Neural progenitor cell (in vitro differentiated cells): ENCODE measurements at regions not wholly inside any gene's neighbourhood (a gene's known extent, or its start where the extent isn't known, plus 50 kb on each side); places are given as distances from the start of the nearest gene placed in this dataset.

Experiments
- DNase-seq: peaks from one replicate; pipeline ENCODE4 v3.0.0-alpha.2; 2016; ENCODE audit warnings: low spot score
- H2AFZ ChIP-seq: fragments of 200-600 bp; sonication (generic); replicated peaks from 2 replicates; pipeline ENCODE4 v1.6.1; 2016; ENCODE audit warnings: antibody characterized with exemption
- H3F3A ChIP-seq: fragments of 200-600 bp; sonication (generic); 2 replicates; pipeline ENCODE4 v1.6.1; 2016; ENCODE audit warnings: antibody characterized with exemption, low read depth
- H3K27ac ChIP-seq: fragments of 200-600 bp; sonication (generic); 2 replicates; pipeline ENCODE4 v1.5.1; 2016; ENCODE audit warnings: mild to moderate bottlenecking
- H3K27me3 ChIP-seq: fragments of 200-600 bp; sonication (generic); 2 replicates; pipeline ENCODE4 v1.6.1; 2016; ENCODE audit warnings: mild to moderate bottlenecking, moderate library complexity
- H3K36me3 ChIP-seq: fragments of 200-600 bp; sonication (generic); 2 replicates; pipeline ENCODE4 v1.5.1; 2016
- H3K4me1 ChIP-seq: fragments of 200-600 bp; sonication (generic); 2 replicates; pipeline ENCODE4 v1.6.1; 2016; ENCODE audit warnings: mixed run types
- H3K4me2 ChIP-seq: fragments of 200-600 bp; sonication (generic); 2 replicates; pipeline ENCODE4 v1.6.1; 2016
- H3K4me3 ChIP-seq: fragments of 200-600 bp; sonication (generic); 2 replicates; pipeline ENCODE4 v1.5.1; 2016
- H3K79me2 ChIP-seq: fragments of 200-600 bp; sonication (generic); 2 replicates; pipeline ENCODE4 v1.6.1; 2016; ENCODE audit warnings: low read depth
- H3K9ac ChIP-seq: fragments of 200-600 bp; sonication (generic); 2 replicates; pipeline ENCODE4 v1.6.1; 2016
- H3K9me3 ChIP-seq: fragments of 200-600 bp; sonication (generic); 2 replicates; pipeline ENCODE4 v1.5.1; 2016; ENCODE audit warnings: low read depth
- H4K20me1 ChIP-seq: fragments of 200-600 bp; sonication (generic); 2 replicates; pipeline ENCODE4 v1.6.1; 2016; ENCODE audit warnings: low read depth
- H3K27ac Mint-ChIP-seq: 3 replicates; pipeline ENCODE4 v1.8.0; 2021; ENCODE audit warnings: mixed read lengths
- H3K27me3 Mint-ChIP-seq: 2 replicates; pipeline ENCODE4 v1.8.0; 2022; ENCODE audit warnings: low read depth, mild to moderate bottlenecking, inconsistent platforms, moderate library complexity, mixed read lengths; ENCODE audit not compliant: insufficient read depth
- H3K36me3 Mint-ChIP-seq: 3 replicates; pipeline ENCODE4 v1.8.0; 2021; ENCODE audit warnings: mixed read lengths
- H3K4me1 Mint-ChIP-seq: 3 replicates; pipeline ENCODE4 v1.8.0; 2021; ENCODE audit warnings: mixed read lengths
- H3K4me3 Mint-ChIP-seq: 3 replicates; pipeline ENCODE4 v1.8.0; 2021; ENCODE audit warnings: mild to moderate bottlenecking, moderate library complexity, mixed read lengths
- H3K9me3 Mint-ChIP-seq: 3 replicates; pipeline ENCODE4 v1.8.0; 2020; ENCODE audit warnings: mixed read lengths
- EZH2 ChIP-seq: fragments of 200-600 bp; sonication (generic); IDR thresholded peaks from 2 replicates; pipeline ENCODE4 v1.6.1; 2017; ENCODE audit warnings: antibody characterized with exemption, mild to moderate bottlenecking, moderate library complexity
- EZH2phosphoT487 ChIP-seq: fragments of 200-600 bp; sonication (generic); IDR thresholded peaks from 2 replicates; pipeline ENCODE4 v1.6.1; 2017; ENCODE audit warnings: antibody characterized with exemption
- TF ChIP-seq, protein P1 (sequence below): fragments of 200-600 bp; sonication (generic); IDR thresholded peaks from 2 replicates; pipeline ENCODE4 v1.5.1; 2017; ENCODE audit warnings: antibody characterized with exemption, mild to moderate bottlenecking

DNA sequence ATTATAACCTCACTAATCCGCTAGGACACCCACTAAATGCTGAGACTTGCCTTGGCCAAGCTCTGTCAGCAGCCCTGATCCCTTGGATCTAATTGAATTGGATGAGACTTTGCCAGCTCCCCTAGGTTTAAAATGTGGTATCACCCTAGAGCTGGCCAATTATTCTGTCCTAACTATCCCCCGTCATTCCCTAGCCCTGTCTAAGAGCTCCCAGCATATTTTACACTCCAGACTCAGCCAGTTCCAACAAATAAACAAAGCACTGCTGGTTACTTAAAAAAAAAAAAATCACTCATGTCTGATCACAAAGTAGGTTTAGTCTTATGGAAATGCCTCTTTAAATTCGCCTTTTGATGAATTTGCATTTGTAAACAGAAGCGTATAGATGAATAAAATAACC, 147.9 kb upstream of the EGR2 start:
- H3K9me3 Mint-ChIP-seq = peaks cover 2% of the 10 kb centered on the region
- H3K79me2 ChIP-seq = no peaks in the 10 kb centered on the region
- H3F3A ChIP-seq = peaks cover 3% of the 10 kb centered on the region
- H3K9me3 ChIP-seq = no peaks in the 10 kb centered on the region
- H3K4me3 ChIP-seq = no peak overlapping the region
- H3K36me3 ChIP-seq = no peaks in the 10 kb centered on the region
- H3K4me1 Mint-ChIP-seq = peaks cover 6% of the 10 kb centered on the region
- H2AFZ ChIP-seq = no peak overlapping the region
- no peaks in the 10 kb centered on the region for H3K27me3 Mint-ChIP-seq
- no peak for DNase-seq
- no peak overlapping the region for H3K4me3 Mint-ChIP-seq
- no peak overlapping the region for H3K27ac ChIP-seq
- no peak overlapping the region for H3K27ac Mint-ChIP-seq
- no peaks in the 10 kb centered on the region for H4K20me1 ChIP-seq
- TF ChIP-seq EZH2phosphoT487 (no peak), EZH2 (no peak)
- TF ChIP-seq, protein P1, sequence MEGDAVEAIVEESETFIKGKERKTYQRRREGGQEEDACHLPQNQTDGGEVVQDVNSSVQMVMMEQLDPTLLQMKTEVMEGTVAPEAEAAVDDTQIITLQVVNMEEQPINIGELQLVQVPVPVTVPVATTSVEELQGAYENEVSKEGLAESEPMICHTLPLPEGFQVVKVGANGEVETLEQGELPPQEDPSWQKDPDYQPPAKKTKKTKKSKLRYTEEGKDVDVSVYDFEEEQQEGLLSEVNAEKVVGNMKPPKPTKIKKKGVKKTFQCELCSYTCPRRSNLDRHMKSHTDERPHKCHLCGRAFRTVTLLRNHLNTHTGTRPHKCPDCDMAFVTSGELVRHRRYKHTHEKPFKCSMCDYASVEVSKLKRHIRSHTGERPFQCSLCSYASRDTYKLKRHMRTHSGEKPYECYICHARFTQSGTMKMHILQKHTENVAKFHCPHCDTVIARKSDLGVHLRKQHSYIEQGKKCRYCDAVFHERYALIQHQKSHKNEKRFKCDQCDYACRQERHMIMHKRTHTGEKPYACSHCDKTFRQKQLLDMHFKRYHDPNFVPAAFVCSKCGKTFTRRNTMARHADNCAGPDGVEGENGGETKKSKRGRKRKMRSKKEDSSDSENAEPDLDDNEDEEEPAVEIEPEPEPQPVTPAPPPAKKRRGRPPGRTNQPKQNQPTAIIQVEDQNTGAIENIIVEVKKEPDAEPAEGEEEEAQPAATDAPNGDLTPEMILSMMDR = no peak
- no peak overlapping the region for H3K9ac ChIP-seq
- peaks cover 10% of the 10 kb centered on the region for H3K4me1 ChIP-seq
- H3K27me3 ChIP-seq = no peaks in the 10 kb centered on the region
- no peak overlapping the region for H3K4me2 ChIP-seq
- no peaks in the 10 kb centered on the region for H3K36me3 Mint-ChIP-seq

DNA sequence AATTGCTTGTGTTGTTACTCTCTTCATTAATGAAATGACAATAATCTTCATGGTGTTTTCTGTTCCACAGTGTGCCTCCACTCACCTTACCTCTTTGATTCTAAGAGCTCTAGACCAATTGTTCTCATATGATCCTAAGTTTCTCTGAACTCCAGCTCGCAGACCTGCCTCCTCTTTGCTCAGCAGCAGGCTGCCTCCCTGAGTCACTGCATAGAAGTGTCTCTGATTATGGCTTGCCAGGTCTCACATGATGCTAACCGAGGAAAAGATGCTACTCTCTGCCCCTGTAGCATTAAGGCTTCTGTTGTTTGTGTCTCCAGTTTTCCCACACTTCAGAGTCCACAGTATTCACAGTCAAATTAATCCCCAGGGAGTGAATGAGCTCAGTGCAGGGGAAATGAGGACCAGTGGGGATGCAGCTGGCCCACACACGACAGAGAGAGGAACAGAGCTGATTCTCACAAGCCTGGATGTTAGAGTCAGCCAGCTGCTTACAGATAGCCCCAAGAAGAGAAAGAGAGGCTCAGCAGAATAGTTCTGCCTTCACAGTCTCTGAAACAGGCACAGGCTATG, 145.9 kb upstream of the EGR2 start:
- DNase-seq = peak; percentile 37
- H3K27me3 Mint-ChIP-seq = no peaks in the 10 kb centered on the region
- peak overlapping the region; percentile 46 for H3K27ac Mint-ChIP-seq
- Histone ChIP-seq H3F3A (peaks cover 3% of the 10 kb centered on the region), H3K79me2 (no peaks in the 10 kb centered on the region), H3K36me3 (no peaks in the 10 kb centered on the region), H3K4me2 (no peak overlapping the region), H4K20me1 (no peaks in the 10 kb centered on the region), H3K9ac (no peak overlapping the region), H3K4me1 (peaks cover 10% of the 10 kb centered on the region), H3K9me3 (no peaks in the 10 kb centered on the region), H3K27ac (peak overlapping the region; percentile 42), H3K27me3 (no peaks in the 10 kb centered on the region), H3K4me3 (no peak overlapping the region), H2AFZ (peak overlapping the region; percentile 43)
- no peak overlapping the region for H3K4me3 Mint-ChIP-seq
- H3K4me1 Mint-ChIP-seq = peaks cover 6% of the 10 kb centered on the region
- TF ChIP-seq EZH2 (no peak), EZH2phosphoT487 (no peak)
- TF ChIP-seq, protein P1 = no peak
- no peaks in the 10 kb centered on the region for H3K36me3 Mint-ChIP-seq
- H3K9me3 Mint-ChIP-seq = peaks cover 2% of the 10 kb centered on the region

DNA sequence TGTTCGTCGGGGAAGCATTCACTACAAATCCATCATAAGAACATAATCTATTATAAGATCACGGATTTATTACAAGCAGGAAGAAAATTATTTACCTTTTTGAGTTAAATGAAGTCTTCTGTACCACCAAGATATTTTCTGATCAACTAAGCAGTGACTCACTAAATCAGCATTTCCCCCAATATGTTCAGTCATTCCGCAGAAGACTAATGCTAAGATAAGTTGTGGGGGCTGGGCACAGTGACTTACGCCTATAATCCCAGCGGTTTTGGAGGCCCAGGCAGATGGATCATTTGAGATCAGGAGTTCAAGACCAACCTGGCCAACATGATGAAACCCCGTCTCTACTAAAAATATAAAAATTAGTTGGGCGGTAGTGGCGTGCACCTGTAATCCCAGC, 144.2 kb upstream of the EGR2 start:
- no peak overlapping the region for H3K9ac ChIP-seq
- Mint-ChIP-seq H3K36me3 (no peaks in the 10 kb centered on the region), H3K27ac (no peak overlapping the region), H3K9me3 (peaks cover 2% of the 10 kb centered on the region), H3K4me3 (no peak overlapping the region), H3K27me3 (no peaks in the 10 kb centered on the region), H3K4me1 (peaks cover 6% of the 10 kb centered on the region)
- H3K4me1 ChIP-seq = peaks cover 10% of the 10 kb centered on the region
- peaks cover 3% of the 10 kb centered on the region for H3F3A ChIP-seq
- H3K36me3 ChIP-seq = no peaks in the 10 kb centered on the region
- H3K79me2 ChIP-seq = no peaks in the 10 kb centered on the region
- no peaks in the 10 kb centered on the region for H3K9me3 ChIP-seq
- TF ChIP-seq, protein P1 = no peak
- TF ChIP-seq EZH2phosphoT487 = no peak
- no peak overlapping the region for H3K27ac ChIP-seq
- no peak overlapping the region for H2AFZ ChIP-seq
- no peak for DNase-seq
- H3K4me2 ChIP-seq = no peak overlapping the region
- no peaks in the 10 kb centered on the region for H3K27me3 ChIP-seq
- no peak overlapping the region for H3K4me3 ChIP-seq
- no peaks in the 10 kb centered on the region for H4K20me1 ChIP-seq
